Liver (tissue), 8 donors: ENCODE measurements at regions not wholly inside any gene's neighbourhood (a gene's known extent, or its start where the extent isn't known, plus 50 kb on each side); places are given as distances from the start of the nearest gene placed in this dataset.

Experiments
- DNase-seq: peaks from one replicate; pipeline ENCODE4 v3.0.0-alpha.2; 2017; ENCODE audit warnings: low spot score
- H3K27ac ChIP-seq, 2 donors: one replicate each; pipeline ENCODE4 v1.7.0; 2013; ENCODE audit warnings: inconsistent platforms in 2 of 2, low read length in 2 of 2, control low read depth in 1 of 2, low read depth in 1 of 2, mild to moderate bottlenecking in 1 of 2
- H3K27me3 ChIP-seq, 4 donors: one replicate each; pipeline versions ENCODE4 v1.6.1 to v1.7.0; 2013; ENCODE audit warnings: low read length in 3 of 4, inconsistent platforms in 1 of 4, mild to moderate bottlenecking in 1 of 4, moderate library complexity in 1 of 4; ENCODE audit not compliant: control insufficient read depth in 4 of 4, insufficient read depth in 4 of 4
- H3K36me3 ChIP-seq, 4 donors: one replicate each; pipeline versions ENCODE4 v1.6.1 to v1.7.0; 2013; ENCODE audit warnings: low read length in 3 of 4, mild to moderate bottlenecking in 3 of 4, low read depth in 1 of 4, moderate library complexity in 1 of 4; ENCODE audit not compliant: control insufficient read depth in 4 of 4, insufficient read depth in 3 of 4
- H3K4me1 ChIP-seq, 4 donors: one replicate each; pipeline versions ENCODE4 v1.6.1 to v1.7.0; 2013; ENCODE audit warnings: low read length in 3 of 4, mild to moderate bottlenecking in 3 of 4, moderate library complexity in 1 of 4; ENCODE audit not compliant: control insufficient read depth in 4 of 4, insufficient read depth in 4 of 4
- H3K4me3 ChIP-seq, 3 donors: one replicate each; pipeline versions ENCODE4 v1.6.1 to v1.7.0; 2013; ENCODE audit warnings: low read length in 3 of 3, control low read depth in 1 of 3, low read depth in 1 of 3, mild to moderate bottlenecking in 1 of 3
- H3K9ac ChIP-seq, 2 donors: one replicate each; pipeline ENCODE4 v1.7.0; 2013; ENCODE audit warnings: low read length in 2 of 2, mild to moderate bottlenecking in 2 of 2, moderate library complexity in 2 of 2, control low read depth in 1 of 2, low read depth in 1 of 2
- H3K9me3 ChIP-seq, 4 donors: one replicate each; pipeline versions ENCODE4 v1.6.1 to v1.7.0; 2013; ENCODE audit warnings: low read length in 3 of 4; ENCODE audit not compliant: control insufficient read depth in 4 of 4
- CTCF ChIP-seq: fragments of 150-350 bp; IDR thresholded peaks from 2 replicates; pipeline ENCODE4 v1.5.1; 2017; ENCODE audit warnings: improper control_type of control experiment, low read depth, low read length; ENCODE audit not compliant: missing input control
- EGR1 ChIP-seq, 2 donors: IDR thresholded peaks; 2 replicates each; pipeline ENCODE4 v1.6.1; 2016 to 2018; ENCODE audit warnings: antibody characterized with exemption in 2 of 2, low read depth in 2 of 2
- FOXA1 ChIP-seq: IDR thresholded peaks from 2 replicates; pipeline ENCODE4 v1.6.1; 2016; ENCODE audit warnings: antibody characterized with exemption
- FOXA2 ChIP-seq: IDR thresholded peaks from 2 replicates; pipeline ENCODE4 v1.6.1; 2016; ENCODE audit warnings: antibody characterized with exemption
- GABPA ChIP-seq, 2 donors: IDR thresholded peaks in 1 of 2; conservative IDR thresholded peaks in 1 of 2; 2 replicates each; pipeline ENCODE4 v1.6.1; 2016; ENCODE audit warnings: antibody characterized with exemption in 2 of 2, mild to moderate bottlenecking in 1 of 2, moderate library complexity in 1 of 2
- HNF4A ChIP-seq, 2 donors: conservative IDR thresholded peaks; 2 replicates each; pipeline ENCODE4 v1.6.1; 2016; ENCODE audit warnings: antibody characterized with exemption in 2 of 2, mild to moderate bottlenecking in 2 of 2
- HNF4G ChIP-seq: IDR thresholded peaks from 2 replicates; pipeline ENCODE4 v1.6.1; 2016; ENCODE audit warnings: antibody characterized with exemption
- JUND ChIP-seq, 2 donors: IDR thresholded peaks; 2 replicates each; pipeline ENCODE4 v1.6.1; 2016; ENCODE audit warnings: antibody characterized with exemption in 2 of 2
- NR2F2 ChIP-seq: IDR thresholded peaks from 2 replicates; pipeline ENCODE4 v1.6.1; 2016; ENCODE audit warnings: antibody characterized with exemption
- RAD21 ChIP-seq, 2 donors: IDR thresholded peaks; 2 replicates each; pipeline ENCODE4 v1.6.1; 2016; ENCODE audit warnings: antibody characterized with exemption in 2 of 2, mild to moderate bottlenecking in 2 of 2
- REST ChIP-seq: IDR thresholded peaks from 2 replicates; pipeline ENCODE4 v1.6.1; 2016; ENCODE audit warnings: antibody characterized with exemption, mild to moderate bottlenecking
- RXRA ChIP-seq, 2 donors: IDR thresholded peaks; 2 replicates each; pipeline ENCODE4 v1.6.1; 2017 to 2018; ENCODE audit warnings: antibody characterized with exemption in 2 of 2, mild to moderate bottlenecking in 1 of 2
- SP1 ChIP-seq: IDR thresholded peaks from 2 replicates; pipeline ENCODE4 v1.6.1; 2018; ENCODE audit warnings: antibody characterized with exemption, mild to moderate bottlenecking
- TAF1 ChIP-seq: conservative IDR thresholded peaks from 2 replicates; pipeline ENCODE4 v1.6.1; 2016; ENCODE audit warnings: antibody characterized with exemption, mild to moderate bottlenecking
- YY1 ChIP-seq: IDR thresholded peaks from 2 replicates; pipeline ENCODE4 v1.6.1; 2016; ENCODE audit warnings: antibody characterized with exemption, mild to moderate bottlenecking
- ZBTB33 ChIP-seq: IDR thresholded peaks from 2 replicates; pipeline ENCODE4 v1.6.1; 2016; ENCODE audit warnings: antibody characterized with exemption
- WGBS: extraction: QIAGEN DNeasy Blood & Tissue Kit; methylation state at CpG from one replicate; pipeline ENCODE4 v1.1.7; 2013; 5-methylcytosine and 5-hydroxymethylcytosine counted together
- TF ChIP-seq, protein P1 (sequence below): IDR thresholded peaks from 2 replicates; pipeline ENCODE4 v1.6.1; 2016; ENCODE audit warnings: antibody characterized with exemption
- donor health status: healthy.
- donor health status: healthy.
- donor health status: healthy.
- donor health status: healthy.
- donor health status: healthy.

GRCh38 chr2:157124731-157125130, 132.8 kb upstream of the GALNT5 start (continued):
- TF ChIP-seq HNF4A (conservative IDR thresholded peaks at IDR 0.05): no peak
- TF ChIP-seq YY1: no peak

GRCh38 chr2:157125685-157126084, 131.8 kb upstream of the GALNT5 start:
- Histone ChIP-seq H3K9me3 (no peaks in the 10 kb centered on the region), H3K27ac (no peak overlapping the region), H3K4me1 (no peaks in the 10 kb centered on the region), H3K4me3 (no peak overlapping the region), H3K27me3 (peaks cover 0 to 2% (median 0%) of the 10 kb centered on the region in 4 donors), H3K9ac (no peak overlapping the region), H3K36me3 (no peaks in the 10 kb centered on the region)
- DNase-seq: no peak
- TF ChIP-seq HNF4A (conservative IDR thresholded peaks at IDR 0.05) (no peak), NR2F2 (no peak), HNF4G (no peak), REST (no peak), TAF1 (no peak), FOXA1 (no peak), ZBTB33 (no peak), RXRA (IDR thresholded peaks at IDR 0.05) (no peak)
- 64% methylated on average over 1 of the region's 1 CpG for WGBS

DNA sequence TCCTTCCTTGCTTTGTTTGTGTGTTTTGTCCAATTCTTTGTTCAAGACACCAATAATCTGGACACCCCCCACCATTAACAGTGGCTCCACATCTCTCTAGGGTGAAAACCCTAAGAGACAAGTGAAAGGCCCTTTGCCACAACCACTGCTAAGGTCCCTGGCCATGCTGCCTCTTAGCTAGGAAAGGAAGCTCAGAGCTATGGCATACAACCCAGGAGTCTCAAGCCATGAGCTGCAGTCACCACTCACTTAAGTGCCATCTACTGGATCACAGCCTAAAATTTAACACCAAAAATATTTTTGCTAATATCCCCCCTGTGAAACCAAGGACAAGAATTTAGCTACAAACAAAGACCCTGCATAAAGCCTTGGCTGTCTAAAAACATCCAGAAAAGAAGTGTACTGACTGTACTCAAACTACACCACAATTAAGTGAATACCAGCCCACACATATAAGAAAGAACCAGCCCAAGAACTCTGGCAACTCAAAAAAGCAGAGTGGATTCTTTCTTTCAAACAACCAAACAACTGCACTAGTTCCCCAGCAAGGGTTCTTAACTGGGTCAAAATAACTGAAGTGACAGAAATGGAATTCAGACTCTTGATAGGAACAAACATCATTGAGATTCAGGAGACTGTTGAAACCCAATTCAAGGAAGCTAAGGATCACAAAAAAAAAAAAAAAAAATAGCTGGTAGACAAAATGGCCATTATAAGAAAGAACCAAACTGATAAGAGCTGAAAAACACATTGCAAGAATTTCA, 130.1 kb upstream of the GALNT5 start:
- TF ChIP-seq ZBTB33: no peak
- TF ChIP-seq CTCF: no peak
- no peak for TF ChIP-seq REST
- TF ChIP-seq EGR1 (IDR thresholded peaks at IDR 0.05; ENCODE audit: low read depth in 2 of 2): no peak
- no peak for TF ChIP-seq HNF4G
- no peak for TF ChIP-seq TAF1
- no peak for TF ChIP-seq SP1
- TF ChIP-seq JUND (IDR thresholded peaks at IDR 0.05): no peak
- TF ChIP-seq FOXA2: no peak
- no peak for TF ChIP-seq GABPA (IDR thresholded peaks at IDR 0.05 in 1 of 2, conservative IDR thresholded peaks at IDR 0.05 in 1 of 2)
- TF ChIP-seq, protein P1, sequence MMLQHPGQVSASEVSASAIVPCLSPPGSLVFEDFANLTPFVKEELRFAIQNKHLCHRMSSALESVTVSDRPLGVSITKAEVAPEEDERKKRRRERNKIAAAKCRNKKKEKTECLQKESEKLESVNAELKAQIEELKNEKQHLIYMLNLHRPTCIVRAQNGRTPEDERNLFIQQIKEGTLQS: no peak
- TF ChIP-seq RAD21 (IDR thresholded peaks at IDR 0.05): no peak
- H3K27me3 ChIP-seq: peaks cover 0 to 2% (median under 1%) of the 10 kb centered on the region in 4 donors
- no peak for DNase-seq
- no peaks in the 10 kb centered on the region for H3K36me3 ChIP-seq
- no peaks in the 10 kb centered on the region for H3K9me3 ChIP-seq
- no peak overlapping the region for H3K27ac ChIP-seq
- no peak overlapping the region for H3K4me3 ChIP-seq
- H3K4me1 ChIP-seq: no peaks in the 10 kb centered on the region
- H3K9ac ChIP-seq: no peak overlapping the region
